ENCODE measurements at regions not wholly inside any gene's neighbourhood (a gene's known extent, or its start where the extent isn't known, plus 50 kb on each side); places are given as distances from the start of the nearest gene placed in this dataset.

DNA sequence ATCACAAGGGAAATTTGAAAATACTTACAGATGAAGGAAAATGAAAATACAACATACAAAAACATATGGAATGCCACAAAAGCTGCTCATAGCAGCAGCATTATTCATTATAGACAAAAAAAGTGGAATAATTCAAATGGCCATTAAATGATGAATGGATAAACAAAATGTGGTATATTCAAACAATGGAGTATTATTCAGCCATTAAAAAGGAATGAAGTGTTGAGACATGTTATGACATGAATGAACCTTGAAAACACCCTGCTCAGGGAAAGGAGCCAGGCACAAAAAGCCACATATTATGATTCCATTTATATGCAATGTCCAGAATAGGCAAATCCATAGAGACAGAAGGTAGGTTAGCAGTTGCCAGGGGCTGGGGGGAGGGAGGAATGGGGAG is 62.6 kb upstream of the SFMBT2 start:
- no peaks in the 10 kb centered on the region for H3K9me3 ChIP-seq (ENCODE audit: insufficient read depth, low read depth, low read length)
- H3K4me1 ChIP-seq (ENCODE audit: insufficient read depth, low read length): no peaks in the 10 kb centered on the region
- Mint-ChIP-seq H3K9me3 (ENCODE audit: unreplicated experiment) (peaks cover 3% of the 10 kb centered on the region), H3K4me3 (ENCODE audit: unreplicated experiment) (no peak overlapping the region), H3K4me1 (ENCODE audit: low read depth, unreplicated experiment) (peaks cover 14% of the 10 kb centered on the region), H3K36me3 (ENCODE audit: low read depth, unreplicated experiment) (no peaks in the 10 kb centered on the region), H3K27me3 (ENCODE audit: low read depth, unreplicated experiment) (peaks cover 9% of the 10 kb centered on the region), H3K27ac (ENCODE audit: unreplicated experiment) (no peak overlapping the region)
- H4K20me1 ChIP-seq (ENCODE audit: insufficient read depth, low read length): no peaks in the 10 kb centered on the region
- no peak for TF ChIP-seq EZH2 (IDR thresholded peaks at IDR 0.05; ENCODE audit: insufficient read depth, low read length)
- TF ChIP-seq, protein P1, sequence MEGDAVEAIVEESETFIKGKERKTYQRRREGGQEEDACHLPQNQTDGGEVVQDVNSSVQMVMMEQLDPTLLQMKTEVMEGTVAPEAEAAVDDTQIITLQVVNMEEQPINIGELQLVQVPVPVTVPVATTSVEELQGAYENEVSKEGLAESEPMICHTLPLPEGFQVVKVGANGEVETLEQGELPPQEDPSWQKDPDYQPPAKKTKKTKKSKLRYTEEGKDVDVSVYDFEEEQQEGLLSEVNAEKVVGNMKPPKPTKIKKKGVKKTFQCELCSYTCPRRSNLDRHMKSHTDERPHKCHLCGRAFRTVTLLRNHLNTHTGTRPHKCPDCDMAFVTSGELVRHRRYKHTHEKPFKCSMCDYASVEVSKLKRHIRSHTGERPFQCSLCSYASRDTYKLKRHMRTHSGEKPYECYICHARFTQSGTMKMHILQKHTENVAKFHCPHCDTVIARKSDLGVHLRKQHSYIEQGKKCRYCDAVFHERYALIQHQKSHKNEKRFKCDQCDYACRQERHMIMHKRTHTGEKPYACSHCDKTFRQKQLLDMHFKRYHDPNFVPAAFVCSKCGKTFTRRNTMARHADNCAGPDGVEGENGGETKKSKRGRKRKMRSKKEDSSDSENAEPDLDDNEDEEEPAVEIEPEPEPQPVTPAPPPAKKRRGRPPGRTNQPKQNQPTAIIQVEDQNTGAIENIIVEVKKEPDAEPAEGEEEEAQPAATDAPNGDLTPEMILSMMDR (IDR thresholded peaks at IDR 0.05; ENCODE audit: insufficient read depth, low read depth, low read length): no peak
- no peaks in the 10 kb centered on the region for H3K27me3 ChIP-seq (ENCODE audit: insufficient read depth, low read length)
- no peak overlapping the region for H2AFZ ChIP-seq (ENCODE audit: low read depth, low read length)
- FAIRE-seq (no peak), DNase-seq (ENCODE audit: low read depth) (no peak)
- no peak overlapping the region for H3K9ac ChIP-seq (ENCODE audit: low read length)
- no peak overlapping the region for H3K4me3 ChIP-seq (ENCODE audit: insufficient read depth, low read depth, low read length)
- no peaks in the 10 kb centered on the region for H3K79me2 ChIP-seq (ENCODE audit: insufficient read depth, low read length)
- no peak overlapping the region for H3K4me2 ChIP-seq (ENCODE audit: low read length)
- no peaks in the 10 kb centered on the region for H3K36me3 ChIP-seq (ENCODE audit: insufficient read depth, low read length)
- H3K27ac ChIP-seq (ENCODE audit: low read depth, low read length): no peak overlapping the region

- no peak overlapping the region for H3K4me3 ChIP-seq (ENCODE audit: insufficient read depth, low read depth, low read length)
These were observed 61.0 kb upstream of the SFMBT2 start for GRCh38 chr10:7471720-7472367.

DNA sequence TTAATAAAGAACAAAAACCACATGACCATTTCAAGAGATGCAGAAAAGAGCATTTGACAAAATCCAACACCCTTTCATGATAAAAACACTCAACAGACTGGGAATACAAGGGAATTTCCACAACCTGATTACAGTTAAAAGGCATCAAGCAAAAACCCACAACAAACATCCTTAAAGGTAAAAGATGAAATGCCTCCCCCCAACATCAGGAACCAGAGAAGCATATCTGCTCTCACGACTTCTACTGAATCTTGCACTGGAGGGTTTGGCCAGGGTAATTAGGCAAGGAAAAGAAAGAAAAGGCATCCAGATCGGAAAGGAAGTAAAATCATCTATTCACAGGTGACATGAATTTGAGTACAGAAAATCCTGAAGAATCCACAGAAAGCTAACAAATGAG is 59.5 kb upstream of the SFMBT2 start:
- FAIRE-seq: no peak
- no peak overlapping the region for H3K4me3 ChIP-seq (ENCODE audit: insufficient read depth, low read depth, low read length)
- no peak overlapping the region for H3K4me3 Mint-ChIP-seq (ENCODE audit: unreplicated experiment)

More at GRCh38 chr10:7471720-7472367, 61.0 kb upstream of the SFMBT2 start:
- Histone ChIP-seq H3K36me3 (ENCODE audit: insufficient read depth, low read length) (no peaks in the 10 kb centered on the region), H3K9ac (ENCODE audit: low read length) (no peak overlapping the region), H3K27me3 (ENCODE audit: insufficient read depth, low read length) (no peaks in the 10 kb centered on the region), H3K4me2 (ENCODE audit: low read length) (no peak overlapping the region), H3K9me3 (ENCODE audit: insufficient read depth, low read depth, low read length) (no peaks in the 10 kb centered on the region), H3K27ac (ENCODE audit: low read depth, low read length) (no peak overlapping the region), H2AFZ (ENCODE audit: low read depth, low read length) (no peak overlapping the region), H4K20me1 (ENCODE audit: insufficient read depth, low read length) (no peaks in the 10 kb centered on the region), H3K4me1 (ENCODE audit: insufficient read depth, low read length) (no peaks in the 10 kb centered on the region), H3K79me2 (ENCODE audit: insufficient read depth, low read length) (no peaks in the 10 kb centered on the region)
- H3K27me3 Mint-ChIP-seq (ENCODE audit: low read depth, unreplicated experiment): peaks cover 9% of the 10 kb centered on the region
- H3K4me3 Mint-ChIP-seq (ENCODE audit: unreplicated experiment): no peak overlapping the region
- DNase-seq (ENCODE audit: low read depth) (no peak), FAIRE-seq (no peak)
- peaks cover 14% of the 10 kb centered on the region for H3K4me1 Mint-ChIP-seq (ENCODE audit: low read depth, unreplicated experiment)
- TF ChIP-seq EZH2 (IDR thresholded peaks at IDR 0.05; ENCODE audit: insufficient read depth, low read length): no peak
- TF ChIP-seq, protein P1 (IDR thresholded peaks at IDR 0.05; ENCODE audit: insufficient read depth, low read depth, low read length): no peak
- H3K9me3 Mint-ChIP-seq (ENCODE audit: unreplicated experiment): no peaks in the 10 kb centered on the region
- no peaks in the 10 kb centered on the region for H3K36me3 Mint-ChIP-seq (ENCODE audit: low read depth, unreplicated experiment)
- H3K27ac Mint-ChIP-seq (ENCODE audit: unreplicated experiment): no peak overlapping the region

More for the DNA sequence above, 59.5 kb upstream of the SFMBT2 start:
- Histone ChIP-seq H2AFZ (ENCODE audit: low read depth, low read length) (no peak overlapping the region), H3K36me3 (ENCODE audit: insufficient read depth, low read length) (no peaks in the 10 kb centered on the region), H4K20me1 (ENCODE audit: insufficient read depth, low read length) (no peaks in the 10 kb centered on the region), H3K27ac (ENCODE audit: low read depth, low read length) (no peak overlapping the region), H3K4me2 (ENCODE audit: low read length) (no peak overlapping the region), H3K9ac (ENCODE audit: low read length) (no peak overlapping the region), H3K79me2 (ENCODE audit: insufficient read depth, low read length) (no peaks in the 10 kb centered on the region), H3K9me3 (ENCODE audit: insufficient read depth, low read depth, low read length) (no peaks in the 10 kb centered on the region), H3K27me3 (ENCODE audit: insufficient read depth, low read length) (no peaks in the 10 kb centered on the region), H3K4me1 (ENCODE audit: insufficient read depth, low read length) (no peaks in the 10 kb centered on the region)
- peaks cover 9% of the 10 kb centered on the region for H3K27me3 Mint-ChIP-seq (ENCODE audit: low read depth, unreplicated experiment)
- DNase-seq (ENCODE audit: low read depth): no peak
- H3K4me1 Mint-ChIP-seq (ENCODE audit: low read depth, unreplicated experiment): peaks cover 8% of the 10 kb centered on the region
- H3K27ac Mint-ChIP-seq (ENCODE audit: unreplicated experiment): no peak overlapping the region
- H3K9me3 Mint-ChIP-seq (ENCODE audit: unreplicated experiment): no peaks in the 10 kb centered on the region
- no peak for TF ChIP-seq EZH2 (IDR thresholded peaks at IDR 0.05; ENCODE audit: insufficient read depth, low read length)
- TF ChIP-seq, protein P1 (IDR thresholded peaks at IDR 0.05; ENCODE audit: insufficient read depth, low read depth, low read length): no peak
- H3K36me3 Mint-ChIP-seq (ENCODE audit: low read depth, unreplicated experiment): no peaks in the 10 kb centered on the region
